Fibroblast of lung (primary cell): ENCODE measurements at regions not wholly inside any gene's neighbourhood (a gene's known extent, or its start where the extent isn't known, plus 50 kb on each side); places are given as distances from the start of the nearest gene placed in this dataset.

Source experiments
- EZH2 ChIP-seq: IDR thresholded peaks from 2 replicates; pipeline ENCODE4 v1.5.1; 2012; ENCODE audit warnings: low read length, control low read depth, mild to moderate bottlenecking; ENCODE audit errors: missing control alignments
- TF ChIP-seq, protein P1 (sequence below), 2 donors: IDR thresholded peaks in 1 of 2; conservative IDR thresholded peaks in 1 of 2; 1 replicate in 1 of 2; 2 replicates in 1 of 2; pipeline ENCODE4 v1.5.1; 2011 to 2012; ENCODE audit warnings: low read length in 2 of 2, control low read depth in 1 of 2, inconsistent platforms in 1 of 2, low read depth in 1 of 2, mild to moderate bottlenecking in 1 of 2

DNA sequence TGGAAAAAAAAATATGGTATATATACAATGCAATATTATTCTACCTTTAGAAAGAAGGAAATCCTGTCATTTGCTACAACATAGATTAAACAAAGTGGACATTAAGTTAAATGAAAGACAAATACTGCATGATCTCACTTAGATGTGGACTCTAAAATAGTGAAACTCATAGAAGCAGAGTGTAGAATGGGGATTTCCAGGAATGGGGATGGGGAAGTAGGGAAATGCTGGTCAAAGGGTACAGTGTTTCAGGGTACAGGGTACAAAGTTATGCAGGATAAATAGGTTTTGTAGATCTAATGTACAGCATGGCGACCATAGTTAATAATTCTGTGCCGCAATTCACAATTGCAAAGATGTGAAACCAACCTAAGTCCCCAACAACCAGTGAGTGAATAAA lies 385.5 kb downstream of the SFMBT2 start:
- TF ChIP-seq, protein P1, sequence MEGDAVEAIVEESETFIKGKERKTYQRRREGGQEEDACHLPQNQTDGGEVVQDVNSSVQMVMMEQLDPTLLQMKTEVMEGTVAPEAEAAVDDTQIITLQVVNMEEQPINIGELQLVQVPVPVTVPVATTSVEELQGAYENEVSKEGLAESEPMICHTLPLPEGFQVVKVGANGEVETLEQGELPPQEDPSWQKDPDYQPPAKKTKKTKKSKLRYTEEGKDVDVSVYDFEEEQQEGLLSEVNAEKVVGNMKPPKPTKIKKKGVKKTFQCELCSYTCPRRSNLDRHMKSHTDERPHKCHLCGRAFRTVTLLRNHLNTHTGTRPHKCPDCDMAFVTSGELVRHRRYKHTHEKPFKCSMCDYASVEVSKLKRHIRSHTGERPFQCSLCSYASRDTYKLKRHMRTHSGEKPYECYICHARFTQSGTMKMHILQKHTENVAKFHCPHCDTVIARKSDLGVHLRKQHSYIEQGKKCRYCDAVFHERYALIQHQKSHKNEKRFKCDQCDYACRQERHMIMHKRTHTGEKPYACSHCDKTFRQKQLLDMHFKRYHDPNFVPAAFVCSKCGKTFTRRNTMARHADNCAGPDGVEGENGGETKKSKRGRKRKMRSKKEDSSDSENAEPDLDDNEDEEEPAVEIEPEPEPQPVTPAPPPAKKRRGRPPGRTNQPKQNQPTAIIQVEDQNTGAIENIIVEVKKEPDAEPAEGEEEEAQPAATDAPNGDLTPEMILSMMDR (conservative IDR thresholded peaks at IDR 0.05 in 1 of 2, IDR thresholded peaks at IDR 0.05 in 1 of 2; ENCODE audit: low read depth in 1 of 2, low read length in 2 of 2) = no peak
- no peak for TF ChIP-seq EZH2
